Transverse colon (tissue), 3 donors: ENCODE measurements at regions not wholly inside any gene's neighbourhood (a gene's known extent, or its start where the extent isn't known, plus 50 kb on each side); places are given as distances from the start of the nearest gene placed in this dataset.

ENCODE experiments used
- CTCF ChIP-seq, 5 experiments: fragments of 200-600 bp in 3 of 5; fragments of 450-650 bp in 2 of 5; sonication (generic) in 3 of 5; IDR thresholded peaks; 1 replicate in 2 of 5; 2 replicates in 3 of 5; pipeline ENCODE4 v1.5.1; 2016 to 2017; ENCODE audit warnings: antibody characterized with exemption in 5 of 5, inconsistent platforms in 3 of 5, mild to moderate bottlenecking in 2 of 5, moderate library complexity in 1 of 5
- POLR2A ChIP-seq: fragments of 450-650 bp; IDR thresholded peaks from one replicate; pipeline ENCODE4 v1.6.1; 2016; ENCODE audit warnings: antibody characterized with exemption, mild to moderate bottlenecking, moderate library complexity

- TF ChIP-seq CTCF (IDR thresholded peaks at IDR 0.05) = no peak
- TF ChIP-seq POLR2A = no peak
Measured at GRCh38 chr6:71531841-71532240, 243.2 kb downstream of the OGFRL1 start.
